HCT116 (cell line): ENCODE measurements at regions not wholly inside any gene's neighbourhood (a gene's known extent, or its start where the extent isn't known, plus 50 kb on each side); places are given as distances from the start of the nearest gene placed in this dataset.

Experiments used
- RAD21 ChIP-seq: IDR thresholded peaks from 2 replicates; pipeline ENCODE4 v1.6.1; 2012; ENCODE audit warnings: low read depth, mild to moderate bottlenecking
- TF ChIP-seq, protein P1 (sequence below), 3 experiments: fragments of 200-600 bp in 1 of 3; sonication (generic) in 1 of 3; IDR thresholded peaks in 2 of 3; conservative IDR thresholded peaks in 1 of 3; 2 replicates each; pipeline ENCODE4 v1.5.1; 2012 to 2017; ENCODE audit warnings: low read depth in 2 of 3, low read length in 2 of 3, antibody characterized with exemption in 1 of 3, borderline replicate concordance in 1 of 3, control low read depth in 1 of 3, mild to moderate bottlenecking in 1 of 3, mixed read lengths in 1 of 3, mixed run types in 1 of 3, moderate library complexity in 1 of 3; ENCODE audit not compliant: insufficient read depth in 1 of 3
- TF ChIP-seq, protein P2 (sequence below): IDR thresholded peaks from 2 replicates; pipeline ENCODE4 v1.6.1; 2012

DNA sequence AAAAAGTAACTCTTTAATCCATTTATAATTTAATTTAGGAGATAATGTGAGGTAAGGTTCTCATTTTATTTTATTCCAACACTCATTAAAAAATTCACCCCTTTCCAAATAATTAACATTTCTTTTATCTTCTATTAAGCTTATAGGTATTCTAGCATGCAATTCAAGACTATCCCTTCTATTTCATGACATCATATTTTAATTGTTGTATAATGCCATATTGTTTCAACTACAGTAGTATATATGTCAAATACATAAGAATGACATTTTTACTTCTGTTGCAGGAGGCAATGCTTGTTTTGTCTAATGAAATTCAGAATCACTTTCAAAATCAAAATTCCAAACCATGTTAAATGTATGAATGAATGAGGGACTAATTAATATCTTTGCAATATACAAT is 76.2 kb downstream of the MAFB start:
- TF ChIP-seq, protein P1, sequence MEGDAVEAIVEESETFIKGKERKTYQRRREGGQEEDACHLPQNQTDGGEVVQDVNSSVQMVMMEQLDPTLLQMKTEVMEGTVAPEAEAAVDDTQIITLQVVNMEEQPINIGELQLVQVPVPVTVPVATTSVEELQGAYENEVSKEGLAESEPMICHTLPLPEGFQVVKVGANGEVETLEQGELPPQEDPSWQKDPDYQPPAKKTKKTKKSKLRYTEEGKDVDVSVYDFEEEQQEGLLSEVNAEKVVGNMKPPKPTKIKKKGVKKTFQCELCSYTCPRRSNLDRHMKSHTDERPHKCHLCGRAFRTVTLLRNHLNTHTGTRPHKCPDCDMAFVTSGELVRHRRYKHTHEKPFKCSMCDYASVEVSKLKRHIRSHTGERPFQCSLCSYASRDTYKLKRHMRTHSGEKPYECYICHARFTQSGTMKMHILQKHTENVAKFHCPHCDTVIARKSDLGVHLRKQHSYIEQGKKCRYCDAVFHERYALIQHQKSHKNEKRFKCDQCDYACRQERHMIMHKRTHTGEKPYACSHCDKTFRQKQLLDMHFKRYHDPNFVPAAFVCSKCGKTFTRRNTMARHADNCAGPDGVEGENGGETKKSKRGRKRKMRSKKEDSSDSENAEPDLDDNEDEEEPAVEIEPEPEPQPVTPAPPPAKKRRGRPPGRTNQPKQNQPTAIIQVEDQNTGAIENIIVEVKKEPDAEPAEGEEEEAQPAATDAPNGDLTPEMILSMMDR (IDR thresholded peaks at IDR 0.05 in 2 of 3, conservative IDR thresholded peaks at IDR 0.05 in 1 of 3; ENCODE audit: borderline replicate concordance in 1 of 3, insufficient read depth in 1 of 3, low read depth in 2 of 3, low read length in 2 of 3) = no peak
- no peak for TF ChIP-seq RAD21
- TF ChIP-seq, protein P2, sequence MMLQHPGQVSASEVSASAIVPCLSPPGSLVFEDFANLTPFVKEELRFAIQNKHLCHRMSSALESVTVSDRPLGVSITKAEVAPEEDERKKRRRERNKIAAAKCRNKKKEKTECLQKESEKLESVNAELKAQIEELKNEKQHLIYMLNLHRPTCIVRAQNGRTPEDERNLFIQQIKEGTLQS = no peak
